Activated CD4-positive, alpha-beta T cell treated with anti-CD3 and anti-CD28 coated beads for 24 hours (primary cell): ENCODE measurements at regions not wholly inside any gene's neighbourhood (a gene's known extent, or its start where the extent isn't known, plus 50 kb on each side); places are given as distances from the start of the nearest gene placed in this dataset.
"Not testable (repeated sequence)": the region's sequence is repeated elsewhere in the genome, so short reads cannot be mapped to it uniquely, and the experiment has no call there.

Source experiments
- DNase-seq, 2 donors: peaks; one replicate each; pipeline ENCODE4 v3.0.0-alpha.2; 2020; ENCODE audit warnings: low read depth in 2 of 2

- DNase-seq: not testable (repeated sequence)
These were observed 123.1 kb upstream of the MAP2 start for GRCh38 chr2:209300766-209301165.

- no peak for DNase-seq
These were observed 118.8 kb upstream of the MAP2 start for GRCh38 chr2:209305026-209305425.

- DNase-seq: no peak
These were observed 118.1 kb upstream of the MAP2 start for GRCh38 chr2:209305746-209306196.

GRCh38 chr2:209307161-209308001 is 116.5 kb upstream of the MAP2 start:
- no peak for DNase-seq

- no peak for DNase-seq
These were observed 115.4 kb upstream of the MAP2 start for GRCh38 chr2:209308415-209308814.

- no peak for DNase-seq
These were observed 111.9 kb upstream of the MAP2 start for GRCh38 chr2:209311948-209312347.

GRCh38 chr2:209312450-209312849 is 111.4 kb upstream of the MAP2 start:
- not testable (repeated sequence) for DNase-seq

GRCh38 chr2:209314653-209315052 is 109.2 kb upstream of the MAP2 start:
- no peak for DNase-seq

- DNase-seq: no peak
These were observed 107.7 kb upstream of the MAP2 start for GRCh38 chr2:209316141-209316540.

- no peak for DNase-seq
These were observed 102.8 kb upstream of the MAP2 start for GRCh38 chr2:209321076-209321475.

- DNase-seq: no peak
These were observed 102.3 kb upstream of the MAP2 start for GRCh38 chr2:209321581-209321980.

GRCh38 chr2:209322041-209322440 is 101.8 kb upstream of the MAP2 start:
- DNase-seq: no peak

GRCh38 chr2:209322905-209323512 is 100.8 kb upstream of the MAP2 start:
- no peak for DNase-seq

GRCh38 chr2:209323738-209324137 is 100.1 kb upstream of the MAP2 start:
- no peak for DNase-seq

GRCh38 chr2:209324281-209324680 is 99.6 kb upstream of the MAP2 start:
- DNase-seq: no peak

- DNase-seq: no peak
These were observed 92.5 kb upstream of the MAP2 start for GRCh38 chr2:209331291-209331844.

- DNase-seq: peak; percentile 3 to 20
These were observed 89.4 kb upstream of the MAP2 start for GRCh38 chr2:209334188-209335017.

GRCh38 chr2:209340522-209340921 is 83.3 kb upstream of the MAP2 start:
- DNase-seq: no peak

GRCh38 chr2:209344349-209344748 is 79.5 kb upstream of the MAP2 start:
- no peak for DNase-seq

GRCh38 chr2:209348433-209348832 is 75.4 kb upstream of the MAP2 start:
- DNase-seq: no peak

- no peak for DNase-seq
These were observed 72.2 kb upstream of the MAP2 start for GRCh38 chr2:209351636-209352035.

- no peak for DNase-seq
These were observed 64.9 kb upstream of the MAP2 start for GRCh38 chr2:209358992-209359391.
